Fibroblast of lung (primary cell): ENCODE measurements at regions not wholly inside any gene's neighbourhood (a gene's known extent, or its start where the extent isn't known, plus 50 kb on each side); places are given as distances from the start of the nearest gene placed in this dataset.
"Not testable (repeated sequence)": the region's sequence is repeated elsewhere in the genome, so short reads cannot be mapped to it uniquely, and the experiment has no call there.

Source experiments
- DNase-seq, 2 donors: peaks; one replicate each; pipeline versions ENCODE4 v3.0.0 to v3.0.0-alpha.2; 2010; ENCODE audit warnings: low read depth in 2 of 2
- H2AFZ ChIP-seq: 2 replicates; pipeline ENCODE4 v1.5.1; 2012; ENCODE audit warnings: low read length, control low read depth, inconsistent platforms
- H3K27ac ChIP-seq: 2 replicates; pipeline ENCODE4 v1.5.1; 2011; ENCODE audit warnings: low read length, control low read depth; ENCODE audit not compliant: insufficient read depth
- H3K27me3 ChIP-seq: 2 replicates; pipeline ENCODE4 v1.5.1; 2011; ENCODE audit warnings: mild to moderate bottlenecking, low read length; ENCODE audit not compliant: control insufficient read depth, insufficient read depth
- H3K36me3 ChIP-seq: 2 replicates; pipeline ENCODE4 v1.5.1; 2011; ENCODE audit warnings: low read length; ENCODE audit not compliant: control insufficient read depth, insufficient read depth
- H3K4me1 ChIP-seq: 2 replicates; pipeline ENCODE4 v1.5.1; 2011; ENCODE audit warnings: low read length; ENCODE audit not compliant: control insufficient read depth, insufficient read depth; ENCODE audit errors: extremely low read depth
- H3K4me2 ChIP-seq: 2 replicates; pipeline ENCODE4 v1.5.1; 2011; ENCODE audit warnings: low read length, control low read depth; ENCODE audit not compliant: insufficient read depth; ENCODE audit errors: extremely low read depth
- H3K4me3 ChIP-seq, 4 experiments: fragments of 200-600 bp in 1 of 4; sonication (generic) in 1 of 4; replicated peaks in 1 of 4; 2 replicates each; pipeline ENCODE4 v1.5.1; 2011 to 2016; ENCODE audit warnings: low read length in 4 of 4, low read depth in 3 of 4, mild to moderate bottlenecking in 3 of 4, control low read depth in 2 of 4, inconsistent platforms in 1 of 4, mixed read lengths in 1 of 4; ENCODE audit not compliant: insufficient read depth in 1 of 4; ENCODE audit errors: control extremely low read depth in 1 of 4
- H3K79me2 ChIP-seq: 2 replicates; pipeline ENCODE4 v1.5.1; 2012; ENCODE audit warnings: mild to moderate bottlenecking, low read length, inconsistent platforms; ENCODE audit not compliant: control insufficient read depth, insufficient read depth
- H3K9ac ChIP-seq: 2 replicates; pipeline ENCODE4 v1.5.1; 2011; ENCODE audit warnings: mild to moderate bottlenecking, low read length, control low read depth; ENCODE audit not compliant: insufficient read depth
- H3K9me3 ChIP-seq: 2 replicates; pipeline ENCODE4 v1.5.1; 2012; ENCODE audit warnings: low read depth, low read length; ENCODE audit not compliant: control insufficient read depth, insufficient read depth
- H4K20me1 ChIP-seq: 2 replicates; pipeline ENCODE4 v1.5.1; 2011; ENCODE audit warnings: low read length; ENCODE audit not compliant: control insufficient read depth, insufficient read depth; ENCODE audit errors: extremely low read depth
- CTCF ChIP-seq, 2 donors: IDR thresholded peaks in 1 of 2; conservative IDR thresholded peaks in 1 of 2; 1 replicate in 1 of 2; 2 replicates in 1 of 2; pipeline ENCODE4 v1.5.1; 2011 to 2012; ENCODE audit warnings: low read length in 2 of 2, control low read depth in 1 of 2, inconsistent platforms in 1 of 2, low read depth in 1 of 2, mild to moderate bottlenecking in 1 of 2
- EZH2 ChIP-seq: IDR thresholded peaks from 2 replicates; pipeline ENCODE4 v1.5.1; 2012; ENCODE audit warnings: low read length, control low read depth, mild to moderate bottlenecking; ENCODE audit errors: missing control alignments

GRCh38 chr1:228845101-228845500 lies 109.8 kb downstream of the RHOU start:
- Histone ChIP-seq H3K4me2 (no peak overlapping the region), H3K4me1 (no peaks in the 10 kb centered on the region), H3K9ac (no peak overlapping the region), H2AFZ (no peak overlapping the region), H3K36me3 (no peaks in the 10 kb centered on the region), H3K79me2 (no peaks in the 10 kb centered on the region), H3K27me3 (no peaks in the 10 kb centered on the region), H4K20me1 (no peaks in the 10 kb centered on the region), H3K9me3 (no peaks in the 10 kb centered on the region), H3K27ac (no peak overlapping the region), H3K4me3 (no peak overlapping the region)
- no peak for DNase-seq
- TF ChIP-seq CTCF (conservative IDR thresholded peaks at IDR 0.05 in 1 of 2, IDR thresholded peaks at IDR 0.05 in 1 of 2; ENCODE audit: low read depth in 1 of 2, low read length in 2 of 2): no peak
- no peak for TF ChIP-seq EZH2

- no peaks in the 10 kb centered on the region for H4K20me1 ChIP-seq
- H3K4me1 ChIP-seq: no peaks in the 10 kb centered on the region
- H3K9ac ChIP-seq: no peak overlapping the region
- no peak overlapping the region for H3K4me3 ChIP-seq
- no peaks in the 10 kb centered on the region for H3K27me3 ChIP-seq
- H3K9me3 ChIP-seq: no peaks in the 10 kb centered on the region
- no peak overlapping the region for H2AFZ ChIP-seq
- H3K36me3 ChIP-seq: no peaks in the 10 kb centered on the region
- H3K4me2 ChIP-seq: no peak overlapping the region
- no peak overlapping the region for H3K27ac ChIP-seq
- TF ChIP-seq EZH2 (no peak), CTCF (conservative IDR thresholded peaks at IDR 0.05 in 1 of 2, IDR thresholded peaks at IDR 0.05 in 1 of 2; ENCODE audit: low read depth in 1 of 2, low read length in 2 of 2) (no peak)
- DNase-seq: no peak
- no peaks in the 10 kb centered on the region for H3K79me2 ChIP-seq
Observed at GRCh38 chr1:228846952-228847351, 111.7 kb downstream of the RHOU start.

DNA sequence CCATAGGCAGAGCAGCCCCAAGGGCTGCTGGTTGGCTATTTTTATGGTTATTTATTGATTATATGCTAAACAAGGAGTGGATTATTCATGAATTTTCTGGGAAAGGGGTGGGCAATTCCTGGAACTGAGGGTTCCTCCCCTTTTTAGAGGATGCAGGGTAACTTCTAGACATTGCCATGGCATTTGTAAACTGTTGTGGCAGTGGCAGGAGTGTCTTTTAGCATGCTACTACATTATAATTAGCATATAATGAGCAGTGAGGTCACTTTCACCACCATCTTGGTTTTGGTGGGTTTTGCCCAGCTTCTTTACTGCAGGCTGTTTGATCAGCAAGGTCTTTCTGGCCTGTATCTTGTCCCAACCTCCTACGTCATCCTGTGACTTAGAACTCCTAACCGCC lies 112.2 kb downstream of the RHOU start:
- not testable (repeated sequence) for H3K4me1 ChIP-seq, H3K9ac ChIP-seq, H3K79me2 ChIP-seq, H3K27me3 ChIP-seq, DNase-seq, H3K4me3 ChIP-seq, H3K4me2 ChIP-seq, H2AFZ ChIP-seq, H3K27ac ChIP-seq, H4K20me1 ChIP-seq, H3K36me3 ChIP-seq, H3K9me3 ChIP-seq

GRCh38 chr1:228848406-228848805 lies 113.1 kb downstream of the RHOU start:
- no peaks in the 10 kb centered on the region for H3K9me3 ChIP-seq
- no peaks in the 10 kb centered on the region for H3K27me3 ChIP-seq
- H3K4me1 ChIP-seq: no peaks in the 10 kb centered on the region
- H3K79me2 ChIP-seq: no peaks in the 10 kb centered on the region
- no peak overlapping the region for H3K4me3 ChIP-seq
- TF ChIP-seq CTCF (conservative IDR thresholded peaks at IDR 0.05 in 1 of 2, IDR thresholded peaks at IDR 0.05 in 1 of 2; ENCODE audit: low read depth in 1 of 2, low read length in 2 of 2) (no peak), EZH2 (no peak)
- H4K20me1 ChIP-seq: no peaks in the 10 kb centered on the region
- H3K36me3 ChIP-seq: no peaks in the 10 kb centered on the region
- H3K9ac ChIP-seq: no peak overlapping the region
- H2AFZ ChIP-seq: no peak overlapping the region
- no peak overlapping the region for H3K4me2 ChIP-seq
- no peak for DNase-seq
- no peak overlapping the region for H3K27ac ChIP-seq
